ENCODE measurements at regions not wholly inside any gene's neighbourhood (a gene's known extent, or its start where the extent isn't known, plus 50 kb on each side); places are given as distances from the start of the nearest gene placed in this dataset.
"Not testable (repeated sequence)": the region's sequence is repeated elsewhere in the genome, so short reads cannot be mapped to it uniquely, and the experiment has no call there.

- not testable (repeated sequence) for TF ChIP-seq POLR2AphosphoS5, POLR2A (IDR thresholded peaks at IDR 0.05; ENCODE audit: low read depth, low read length)
Observed at GRCh38 chr14:105687171-105688022, 161.0 kb downstream of the TMEM121 start.
